K562 (cell line): ENCODE measurements at regions not wholly inside any gene's neighbourhood (a gene's known extent, or its start where the extent isn't known, plus 50 kb on each side); places are given as distances from the start of the nearest gene placed in this dataset.

ENCODE experiments used
- ATAC-seq: fragments of 200-7000 bp; cut with Tn5 transposase; 3 replicates; pipeline ENCODE4 v1.9.1; 2020; ENCODE audit warnings: moderate library complexity
- BruUV-seq: library from RNA; stranded (reverse); fragments of 400-500 nt; replicated peaks from 2 replicates; lab custom pipeline; 2021; lab: Mats Ljungman, UMichigan
- CTCF ChIA-PET: fragments of 300-600 bp; formaldehyde crosslinking; extraction: SDS; loops from one replicate; lab custom pipeline; 2021; ENCODE audit warnings: low intra/inter-chr PET ratio; lab: Yijun Ruan, JAX
- POLR2A ChIA-PET: fragments of 300-600, 350-650 bp; sonication (Branson Sonifier 250); formaldehyde crosslinking; extraction: SDS; loops from one replicate; lab custom pipeline; 2021; ENCODE audit warnings: antibody characterized with exemption, inconsistent platforms; lab: Yijun Ruan, JAX
- DNase-seq, 4 experiments: peaks; one replicate each; pipeline versions ENCODE4 v3.0.0 to v3.0.0-alpha.2; 2011 to 2018; ENCODE audit warnings: low spot score in 3 of 4, mixed read lengths in 3 of 4; ENCODE audit errors: extremely low read depth in 1 of 4
- FAIRE-seq: peaks from 2 replicates; lab custom pipeline; 2011; peaks lifted over from hg19 to GRCh38; lab: Jason Lieb, UNC
- H2AFZ ChIP-seq: 2 replicates; pipeline ENCODE4 v1.6.0; 2011; ENCODE audit warnings: low read depth, low read length, control low read depth, inconsistent platforms
- H3K27ac ChIP-seq: fragments of 200-600 bp; 3 replicates; pipeline ENCODE4 v1.8.0; 2011; ENCODE audit warnings: low read depth, mild to moderate bottlenecking, control low read depth, inconsistent platforms, low read length, moderate library complexity, mixed read lengths; ENCODE audit errors: extremely low read depth
- H3K27me3 ChIP-seq, 2 experiments: fragments of 300-600 bp in 1 of 2; 2 replicates in 1 of 2; 3 replicates in 1 of 2; pipeline versions ENCODE4 v1.6.0 to v1.8.0; 2011; ENCODE audit warnings: inconsistent platforms in 2 of 2, low read length in 2 of 2, mild to moderate bottlenecking in 1 of 2, mixed read lengths in 1 of 2, moderate library complexity in 1 of 2; ENCODE audit not compliant: control insufficient read depth in 2 of 2, insufficient read depth in 2 of 2
- H3K36me3 ChIP-seq: fragments of 300-600 bp; 3 replicates; pipeline ENCODE4 v1.8.0; 2011; ENCODE audit warnings: mild to moderate bottlenecking, low read length, inconsistent platforms; ENCODE audit not compliant: control insufficient read depth, insufficient read depth
- H3K4me1 ChIP-seq, 2 experiments: fragments of 200-600 bp in 1 of 2; replicated peaks in 1 of 2; 2 replicates in 1 of 2; 3 replicates in 1 of 2; pipeline versions ENCODE4 v1.5.1 to v1.8.0; 2011; ENCODE audit warnings: inconsistent platforms in 2 of 2, low read length in 2 of 2, mild to moderate bottlenecking in 1 of 2, mixed read lengths in 1 of 2, moderate library complexity in 1 of 2; ENCODE audit not compliant: control insufficient read depth in 2 of 2, insufficient read depth in 2 of 2
- H3K4me2 ChIP-seq: 2 replicates; pipeline ENCODE4 v1.6.1; 2011; ENCODE audit warnings: low read length, control low read depth, inconsistent platforms, mixed read lengths; ENCODE audit not compliant: insufficient read depth
- H3K4me3 ChIP-seq: fragments of 200-600 bp; sonication (generic), shearing (Covaris generic); 2 replicates; pipeline ENCODE4 v1.5.1; 2016; ENCODE audit warnings: control low read depth, inconsistent platforms
- H3K79me2 ChIP-seq: fragments of 200-600 bp; 3 replicates; pipeline ENCODE4 v1.8.0; 2011; ENCODE audit warnings: low read length, inconsistent platforms; ENCODE audit not compliant: control insufficient read depth, insufficient read depth
- H3K9ac ChIP-seq, 2 experiments: 2 replicates each; pipeline versions ENCODE4 v1.6.0 to v1.6.1; 2011; ENCODE audit warnings: low read depth in 2 of 2, low read length in 2 of 2, control low read depth in 1 of 2, inconsistent platforms in 1 of 2, mild to moderate bottlenecking in 1 of 2, mixed read lengths in 1 of 2; ENCODE audit not compliant: insufficient read depth in 1 of 2
- H3K9me1 ChIP-seq: one replicate; pipeline ENCODE4 v1.6.0; 2011; ENCODE audit warnings: inconsistent platforms, mild to moderate bottlenecking, low read length, moderate library complexity; ENCODE audit not compliant: control insufficient read depth, insufficient read depth
- H3K9me3 ChIP-seq: replicated peaks from 2 replicates; pipeline ENCODE4 v1.5.1; 2011; ENCODE audit warnings: low read depth, low read length, inconsistent platforms; ENCODE audit not compliant: control insufficient read depth, insufficient read depth
- H4K20me1 ChIP-seq: replicated peaks from 2 replicates; pipeline ENCODE4 v1.6.1; 2011; ENCODE audit warnings: low read length, inconsistent platforms, mixed read lengths; ENCODE audit not compliant: control insufficient read depth, insufficient read depth
- AFF1 ChIP-seq, 2 experiments: fragments of 450-650 bp; IDR thresholded peaks; 2 replicates each; pipeline ENCODE4 v1.6.1; 2018; ENCODE audit warnings: mild to moderate bottlenecking in 2 of 2, low read depth in 1 of 2; ENCODE audit not compliant: partially characterized antibody in 2 of 2
- CHD1 ChIP-seq: fragments of 200-600 bp; sonication (generic); IDR thresholded peaks from one replicate; pipeline ENCODE4 v1.6.1; 2012; ENCODE audit warnings: mild to moderate bottlenecking, moderate library complexity, low read length, inconsistent platforms
- EGR1 ChIP-seq: fragments of 450-650 bp; conservative IDR thresholded peaks from 2 replicates; pipeline ENCODE4 v1.6.1; 2017; ENCODE audit warnings: mild to moderate bottlenecking
- JUND ChIP-seq, 2 experiments: IDR thresholded peaks; 2 replicates in 1 of 2; 3 replicates in 1 of 2; pipeline ENCODE4 v1.6.1; 2011; ENCODE audit warnings: borderline replicate concordance in 2 of 2, low read depth in 2 of 2, low read length in 2 of 2, improper control_type of control experiment in 1 of 2, missing biosample characterization in 1 of 2, missing genetic modification characterization in 1 of 2, missing genetic modification reagents in 1 of 2
- PTBP1 ChIP-seq: fragments of 200-400 bp; formaldehyde crosslinking; IDR thresholded peaks from 2 replicates; pipeline ENCODE4 v1.6.1; 2017; ENCODE audit warnings: low read depth, low read length
- SETDB1 ChIP-seq: IDR thresholded peaks from one replicate; pipeline ENCODE4 v1.6.1; 2012; ENCODE audit warnings: low read length, control low read depth, inconsistent platforms
- SRF ChIP-seq, 2 experiments: fragments of 250-450, 450-650 bp in 1 of 2; sonication (Bioruptor Pico) in 1 of 2; sonication (generic) in 1 of 2; formaldehyde crosslinking; IDR thresholded peaks; 2 replicates each; pipeline versions ENCODE4 v1.5.0 to v1.5.1; 2020 to 2022; ENCODE audit warnings: mild to moderate bottlenecking in 1 of 2, missing genetic modification reagents in 1 of 2
- TCF7L2 ChIP-seq: fragments of 150-350 bp; IDR thresholded peaks from 2 replicates; pipeline ENCODE4 v1.6.1; 2016; ENCODE audit warnings: low read depth, mild to moderate bottlenecking, low read length, moderate library complexity
- ZNF764 ChIP-seq: fragments of 250-450 bp; sonication (Bioruptor Pico); IDR thresholded peaks from 2 replicates; pipeline ENCODE4 v1.4.0; 2020; ENCODE audit warnings: low read depth, mild to moderate bottlenecking, moderate library complexity
- WGBS: fragments of 100-300 bp; shearing (Covaris generic); methylation state at CpG from one replicate; pipeline ENCODE4 v1.1.6; 2016; ENCODE audit warnings: low coverage, mixed read lengths; ENCODE audit not compliant: insufficient coverage; ENCODE audit errors: missing lambda C conversion rate; 5-methylcytosine and 5-hydroxymethylcytosine counted together
- in situ Hi-C: fragments of 300-500 bp; cut with MboI; formaldehyde crosslinking; loops from 4 replicates; pipeline ENCODE4 v1.15.0; 2018; ENCODE audit warnings: inconsistent platforms, mixed read lengths
- intact Hi-C: fragments of 100-400 bp; cut with micrococcal nuclease; formaldehyde crosslinking; loops from 2 replicates; pipeline ENCODE4 v1.14.2; 2022
- TF ChIP-seq, protein P1 (sequence below): fragments of 450-650 bp; formaldehyde crosslinking; conservative IDR thresholded peaks from 2 replicates; pipeline ENCODE4 v1.4.0; 2022; ENCODE audit warnings: mild to moderate bottlenecking, missing genetic modification characterization
- TF ChIP-seq, protein P2 (sequence below): fragments of 250-450 bp; sonication (Bioruptor Pico); IDR thresholded peaks from 2 replicates; pipeline ENCODE4 v1.5.0; 2021
- TF ChIP-seq, protein P3 (sequence below): IDR thresholded peaks from 2 replicates; pipeline ENCODE4 v1.6.1; 2011; ENCODE audit warnings: borderline replicate concordance, low read depth, mild to moderate bottlenecking, moderate library complexity, low read length; ENCODE audit not compliant: insufficient read depth, poor library complexity, severe bottlenecking

GRCh38 chr1:4048076-4048475, 148.0 kb upstream of the C1orf174 start (continued):
- TF ChIP-seq JUND (IDR thresholded peaks at IDR 0.05; ENCODE audit: borderline replicate concordance, low read depth, low read length), result no peak
- no peak for TF ChIP-seq JUND (tag; IDR thresholded peaks at IDR 0.05; ENCODE audit: borderline replicate concordance, low read depth, low read length)
- TF ChIP-seq TCF7L2, result no peak
- no peak for TF ChIP-seq ZNF764 (CRISPR knock-in tag)
- TF ChIP-seq SRF (CRISPR knock-in tag; IDR thresholded peaks at IDR 0.05), result no peak
- no peak for TF ChIP-seq CHD1
- TF ChIP-seq SETDB1, result no peak
- TF ChIP-seq, protein P1, sequence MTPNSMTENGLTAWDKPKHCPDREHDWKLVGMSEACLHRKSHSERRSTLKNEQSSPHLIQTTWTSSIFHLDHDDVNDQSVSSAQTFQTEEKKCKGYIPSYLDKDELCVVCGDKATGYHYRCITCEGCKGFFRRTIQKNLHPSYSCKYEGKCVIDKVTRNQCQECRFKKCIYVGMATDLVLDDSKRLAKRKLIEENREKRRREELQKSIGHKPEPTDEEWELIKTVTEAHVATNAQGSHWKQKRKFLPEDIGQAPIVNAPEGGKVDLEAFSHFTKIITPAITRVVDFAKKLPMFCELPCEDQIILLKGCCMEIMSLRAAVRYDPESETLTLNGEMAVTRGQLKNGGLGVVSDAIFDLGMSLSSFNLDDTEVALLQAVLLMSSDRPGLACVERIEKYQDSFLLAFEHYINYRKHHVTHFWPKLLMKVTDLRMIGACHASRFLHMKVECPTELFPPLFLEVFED (CRISPR knock-in tag), result no peak
- TF ChIP-seq EGR1, result no peak
- TF ChIP-seq PTBP1, result no peak

DNA sequence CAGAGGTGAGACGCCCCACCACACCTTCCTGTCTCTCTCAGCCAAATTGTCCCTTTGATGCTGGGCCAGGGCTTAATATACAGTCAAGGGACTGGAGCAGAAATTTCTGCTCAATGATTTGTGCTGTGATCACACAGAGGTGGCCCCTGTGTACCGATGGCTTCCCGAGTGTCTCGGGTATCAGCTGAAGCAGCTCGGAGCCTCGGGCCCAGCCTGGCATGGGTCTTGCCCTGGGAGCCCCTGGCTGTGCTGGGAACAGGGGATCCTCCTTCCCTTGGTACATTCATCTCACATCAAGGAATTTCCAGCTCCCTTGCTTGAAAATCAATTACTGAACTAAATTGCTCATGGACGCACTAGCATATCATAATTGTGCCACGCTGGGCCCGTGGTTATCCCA, 148.8 kb upstream of the C1orf174 start:
- FAIRE-seq (no peak), ATAC-seq (no peak), DNase-seq (no peak)
- Histone ChIP-seq H3K27me3 (peaks cover 4 to 35% of the 10 kb centered on the region in 2 experiments; a peak in 4 of 5 replicates), H3K36me3 (no peaks in the 10 kb centered on the region), H3K9ac (no peak overlapping the region), H3K9me1 (no peaks in the 10 kb centered on the region), H3K79me2 (no peaks in the 10 kb centered on the region), H4K20me1 (no peaks in the 10 kb centered on the region), H3K27ac (no peak overlapping the region), H3K9me3 (no peaks in the 10 kb centered on the region), H3K4me1 (no peaks in the 10 kb centered on the region), H3K4me2 (no peak overlapping the region), H3K4me3 (no peak overlapping the region), H2AFZ (no peak overlapping the region)
- ChIA-PET CTCF (no interaction called here), POLR2A (interaction anchor here (0.6 to 0.8 kb wide), 2 partner anchors 33 to 155 kb away, joined by 3 read pairs; no protein-coding TSS in a partner anchor)
- WGBS, result 2% methylated on average over 9 of the region's 9 CpGs
- no TSS peak for BruUV-seq
- intact Hi-C loops, result no loop called here
- in situ Hi-C loops, result no loop called here
- TF ChIP-seq, protein P2, sequence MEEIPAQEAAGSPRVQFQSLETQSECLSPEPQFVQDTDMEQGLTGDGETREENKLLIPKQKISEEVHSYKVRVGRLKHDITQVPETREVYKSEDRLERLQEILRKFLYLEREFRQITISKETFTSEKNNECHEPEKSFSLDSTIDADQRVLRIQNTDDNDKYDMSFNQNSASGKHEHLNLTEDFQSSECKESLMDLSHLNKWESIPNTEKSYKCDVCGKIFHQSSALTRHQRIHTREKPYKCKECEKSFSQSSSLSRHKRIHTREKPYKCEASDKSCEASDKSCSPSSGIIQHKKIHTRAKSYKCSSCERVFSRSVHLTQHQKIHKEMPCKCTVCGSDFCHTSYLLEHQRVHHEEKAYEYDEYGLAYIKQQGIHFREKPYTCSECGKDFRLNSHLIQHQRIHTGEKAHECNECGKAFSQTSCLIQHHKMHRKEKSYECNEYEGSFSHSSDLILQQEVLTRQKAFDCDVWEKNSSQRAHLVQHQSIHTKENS (CRISPR knock-in tag), result no peak
- TF ChIP-seq AFF1 (IDR thresholded peaks at IDR 0.05; ENCODE audit: low read depth in 1 of 2, partially characterized antibody in 2 of 2), result no peak
- TF ChIP-seq, protein P3, sequence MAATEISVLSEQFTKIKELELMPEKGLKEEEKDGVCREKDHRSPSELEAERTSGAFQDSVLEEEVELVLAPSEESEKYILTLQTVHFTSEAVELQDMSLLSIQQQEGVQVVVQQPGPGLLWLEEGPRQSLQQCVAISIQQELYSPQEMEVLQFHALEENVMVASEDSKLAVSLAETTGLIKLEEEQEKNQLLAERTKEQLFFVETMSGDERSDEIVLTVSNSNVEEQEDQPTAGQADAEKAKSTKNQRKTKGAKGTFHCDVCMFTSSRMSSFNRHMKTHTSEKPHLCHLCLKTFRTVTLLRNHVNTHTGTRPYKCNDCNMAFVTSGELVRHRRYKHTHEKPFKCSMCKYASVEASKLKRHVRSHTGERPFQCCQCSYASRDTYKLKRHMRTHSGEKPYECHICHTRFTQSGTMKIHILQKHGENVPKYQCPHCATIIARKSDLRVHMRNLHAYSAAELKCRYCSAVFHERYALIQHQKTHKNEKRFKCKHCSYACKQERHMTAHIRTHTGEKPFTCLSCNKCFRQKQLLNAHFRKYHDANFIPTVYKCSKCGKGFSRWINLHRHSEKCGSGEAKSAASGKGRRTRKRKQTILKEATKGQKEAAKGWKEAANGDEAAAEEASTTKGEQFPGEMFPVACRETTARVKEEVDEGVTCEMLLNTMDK, result no peak
